HFFc6 (cell line): ENCODE measurements at regions not wholly inside any gene's neighbourhood (a gene's known extent, or its start where the extent isn't known, plus 50 kb on each side); places are given as distances from the start of the nearest gene placed in this dataset.

Source experiments
- DNase-seq: peaks from one replicate; pipeline ENCODE4 v3.0.0-alpha.2; 2018
- H3K27ac Mint-ChIP-seq: 2 replicates; pipeline ENCODE4 v1.8.0; 2020; ENCODE audit warnings: mild to moderate bottlenecking, mixed read lengths
- H3K27me3 Mint-ChIP-seq: 2 replicates; pipeline ENCODE4 v1.8.0; 2021; ENCODE audit warnings: mild to moderate bottlenecking, moderate library complexity, mixed read lengths; ENCODE audit not compliant: insufficient read depth
- H3K36me3 Mint-ChIP-seq: 2 replicates; pipeline ENCODE4 v1.8.0; 2021; ENCODE audit warnings: low read depth, mixed read lengths
- H3K4me1 Mint-ChIP-seq: 2 replicates; pipeline ENCODE4 v1.8.0; 2020; ENCODE audit warnings: low read depth, mixed read lengths
- H3K4me3 Mint-ChIP-seq: 2 replicates; pipeline ENCODE4 v1.8.0; 2020; ENCODE audit warnings: mild to moderate bottlenecking, moderate library complexity, mixed read lengths
- H3K9me3 Mint-ChIP-seq: 2 replicates; pipeline ENCODE4 v1.8.0; 2020; ENCODE audit warnings: mild to moderate bottlenecking, mixed read lengths
- TF ChIP-seq, protein P1 (sequence below): fragments of 200-600 bp; sonication (generic); IDR thresholded peaks from 2 replicates; pipeline ENCODE4 v1.5.0; 2021; ENCODE audit warnings: antibody characterized with exemption, mild to moderate bottlenecking

DNA sequence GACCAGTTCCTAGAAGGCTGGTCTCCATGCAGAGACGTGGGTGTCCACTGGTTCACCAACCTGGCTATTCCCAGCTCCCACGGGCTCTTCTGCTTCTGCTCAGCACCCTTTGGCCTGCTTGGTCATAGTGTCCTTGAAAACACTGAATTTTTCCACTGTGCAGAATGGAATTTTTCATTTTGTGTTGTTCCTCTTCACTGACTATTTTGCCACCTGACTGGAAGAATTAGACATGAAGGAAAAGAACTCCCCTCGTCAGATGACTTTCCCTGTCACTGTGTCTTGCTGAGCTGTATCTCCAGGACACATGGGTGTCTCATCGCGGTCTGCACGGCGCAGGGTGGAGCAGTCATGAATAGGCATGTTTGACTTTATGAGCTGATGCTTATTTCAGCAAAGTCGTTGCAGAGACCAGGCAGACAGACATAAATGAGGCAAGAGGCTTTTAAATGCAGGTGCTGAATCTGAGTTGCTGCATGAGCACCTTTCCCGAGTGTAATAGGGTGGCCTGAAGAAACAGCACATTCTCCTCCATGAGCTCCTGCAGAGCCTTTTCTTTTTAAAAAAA is 50.2 kb upstream of the SEMA4D start:
- H3K27ac Mint-ChIP-seq: no peak overlapping the region
- DNase-seq: no peak
- TF ChIP-seq, protein P1, sequence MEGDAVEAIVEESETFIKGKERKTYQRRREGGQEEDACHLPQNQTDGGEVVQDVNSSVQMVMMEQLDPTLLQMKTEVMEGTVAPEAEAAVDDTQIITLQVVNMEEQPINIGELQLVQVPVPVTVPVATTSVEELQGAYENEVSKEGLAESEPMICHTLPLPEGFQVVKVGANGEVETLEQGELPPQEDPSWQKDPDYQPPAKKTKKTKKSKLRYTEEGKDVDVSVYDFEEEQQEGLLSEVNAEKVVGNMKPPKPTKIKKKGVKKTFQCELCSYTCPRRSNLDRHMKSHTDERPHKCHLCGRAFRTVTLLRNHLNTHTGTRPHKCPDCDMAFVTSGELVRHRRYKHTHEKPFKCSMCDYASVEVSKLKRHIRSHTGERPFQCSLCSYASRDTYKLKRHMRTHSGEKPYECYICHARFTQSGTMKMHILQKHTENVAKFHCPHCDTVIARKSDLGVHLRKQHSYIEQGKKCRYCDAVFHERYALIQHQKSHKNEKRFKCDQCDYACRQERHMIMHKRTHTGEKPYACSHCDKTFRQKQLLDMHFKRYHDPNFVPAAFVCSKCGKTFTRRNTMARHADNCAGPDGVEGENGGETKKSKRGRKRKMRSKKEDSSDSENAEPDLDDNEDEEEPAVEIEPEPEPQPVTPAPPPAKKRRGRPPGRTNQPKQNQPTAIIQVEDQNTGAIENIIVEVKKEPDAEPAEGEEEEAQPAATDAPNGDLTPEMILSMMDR: no peak
- no peaks in the 10 kb centered on the region for H3K4me1 Mint-ChIP-seq
- H3K27me3 Mint-ChIP-seq: peaks cover 11% of the 10 kb centered on the region; the same call in 1 of the 2 replicates
- peaks cover 14% of the 10 kb centered on the region; the same call in 1 of the 2 replicates for H3K9me3 Mint-ChIP-seq
- 0 out of 2 replicates have a peak, but pooled peaks cover 4% of the 10 kb centered on the region for H3K36me3 Mint-ChIP-seq
- no peak overlapping the region for H3K4me3 Mint-ChIP-seq
